ENCODE measurements at regions not wholly inside any gene's neighbourhood (a gene's known extent, or its start where the extent isn't known, plus 50 kb on each side); places are given as distances from the start of the nearest gene placed in this dataset.
"Not testable (repeated sequence)": the region's sequence is repeated elsewhere in the genome, so short reads cannot be mapped to it uniquely, and the experiment has no call there.

GRCh38 chr19:23563326-23563725 lies 123.7 kb downstream of the ZNF675 start:
- no peaks in the 10 kb centered on the region for H3K27me3 Mint-ChIP-seq
- CTCF ChIA-PET (ENCODE audit: partially characterized antibody): no interaction called here
- H3K36me3 Mint-ChIP-seq: peaks cover 0 to 3% of the 10 kb centered on the region in 2 donors

GRCh38 chr19:23561341-23561740 lies 125.7 kb downstream of the ZNF675 start:
- no peak overlapping the region for H3K4me3 Mint-ChIP-seq
- no peak overlapping the region for H3K27ac Mint-ChIP-seq
- no peaks in the 10 kb centered on the region for H3K4me1 ChIP-seq (ENCODE audit: insufficient read depth, low read length)
- H3K36me3 Mint-ChIP-seq: peaks cover 0 to 1% of the 10 kb centered on the region in 2 donors
- H3K27me3 ChIP-seq (ENCODE audit: insufficient read depth, low read length): no peaks in the 10 kb centered on the region
- ChIA-PET CTCF (ENCODE audit: partially characterized antibody) (no interaction called here), POLR2A (ENCODE audit: partially characterized antibody) (no interaction called here)
- no peaks in the 10 kb centered on the region for H3K4me1 Mint-ChIP-seq
- no peak for DNase-seq
- H3K9me3 Mint-ChIP-seq: peaks cover 0 to 28% (median 17%) of the 10 kb centered on the region in 8 donors
- H3K27ac ChIP-seq (ENCODE audit: low read depth, low read length): no peak overlapping the region
- intact Hi-C loops (cut with micrococcal nuclease): no loop called here
- no peaks in the 10 kb centered on the region for H3K9me3 ChIP-seq (ENCODE audit: control insufficient read depth in 1 of 2, low read length in 2 of 2)
- no peak overlapping the region for H3K4me3 ChIP-seq (ENCODE audit: low read length in 2 of 2)
- no peaks in the 10 kb centered on the region for H3K27me3 Mint-ChIP-seq
- no peaks in the 10 kb centered on the region for H3K36me3 ChIP-seq (ENCODE audit: insufficient read depth, low read length)

More at GRCh38 chr19:23563326-23563725, 123.7 kb downstream of the ZNF675 start:
- POLR2A ChIA-PET (ENCODE audit: partially characterized antibody): no interaction called here
- Histone ChIP-seq H3K27me3 (ENCODE audit: insufficient read depth, low read length) (no peaks in the 10 kb centered on the region), H3K27ac (ENCODE audit: low read depth, low read length) (no peak overlapping the region), H3K36me3 (ENCODE audit: insufficient read depth, low read length) (no peaks in the 10 kb centered on the region), H3K4me3 (ENCODE audit: low read length in 2 of 2) (no peak overlapping the region), H3K9me3 (ENCODE audit: control insufficient read depth in 1 of 2, low read length in 2 of 2) (no peaks in the 10 kb centered on the region), H3K4me1 (ENCODE audit: insufficient read depth, low read length) (no peaks in the 10 kb centered on the region)
- H3K4me3 Mint-ChIP-seq: no peak overlapping the region
- intact Hi-C loops (cut with micrococcal nuclease): no loop called here
- no peak for DNase-seq
- H3K27ac Mint-ChIP-seq: no peak overlapping the region
- no peaks in the 10 kb centered on the region for H3K4me1 Mint-ChIP-seq
- peaks cover 0 to 39% (median 24%) of the 10 kb centered on the region in 8 donors for H3K9me3 Mint-ChIP-seq

GRCh38 chr19:23560051-23560450 lies 127.0 kb downstream of the ZNF675 start:
- Mint-ChIP-seq H3K4me3 (no peak overlapping the region), H3K9me3 (peaks cover 0 to 22% (median 10%) of the 10 kb centered on the region in 8 donors), H3K4me1 (no peaks in the 10 kb centered on the region), H3K27ac (no peak overlapping the region), H3K27me3 (no peaks in the 10 kb centered on the region), H3K36me3 (no peaks in the 10 kb centered on the region)
- CTCF ChIA-PET (ENCODE audit: partially characterized antibody): no interaction called here
- Histone ChIP-seq H3K9me3 (ENCODE audit: control insufficient read depth in 1 of 2, low read length in 2 of 2) (no peaks in the 10 kb centered on the region), H3K4me3 (ENCODE audit: low read length in 2 of 2) (no peak overlapping the region), H3K27ac (ENCODE audit: low read depth, low read length) (no peak overlapping the region), H3K27me3 (ENCODE audit: insufficient read depth, low read length) (no peaks in the 10 kb centered on the region), H3K4me1 (ENCODE audit: insufficient read depth, low read length) (no peaks in the 10 kb centered on the region), H3K36me3 (ENCODE audit: insufficient read depth, low read length) (no peaks in the 10 kb centered on the region)
- intact Hi-C loops (cut with micrococcal nuclease): no loop called here
- POLR2A ChIA-PET (ENCODE audit: partially characterized antibody): no interaction called here
- DNase-seq: no peak

GRCh38 chr19:23558541-23558940 lies 128.5 kb downstream of the ZNF675 start:
- Mint-ChIP-seq H3K36me3 (no peaks in the 10 kb centered on the region), H3K4me1 (no peaks in the 10 kb centered on the region), H3K27ac (no peak overlapping the region), H3K27me3 (no peaks in the 10 kb centered on the region), H3K9me3 (peaks cover 0 to 17% (median 5%) of the 10 kb centered on the region in 8 donors), H3K4me3 (no peak overlapping the region)
- no peak overlapping the region for H3K4me3 ChIP-seq (ENCODE audit: low read length in 2 of 2)
- POLR2A ChIA-PET (ENCODE audit: partially characterized antibody): no interaction called here
- H3K9me3 ChIP-seq (ENCODE audit: control insufficient read depth in 1 of 2, low read length in 2 of 2): no peaks in the 10 kb centered on the region
- no peaks in the 10 kb centered on the region for H3K27me3 ChIP-seq (ENCODE audit: insufficient read depth, low read length)
- no peak for DNase-seq
- no peaks in the 10 kb centered on the region for H3K4me1 ChIP-seq (ENCODE audit: insufficient read depth, low read length)
- H3K27ac ChIP-seq (ENCODE audit: low read depth, low read length): no peak overlapping the region
- intact Hi-C loops (cut with micrococcal nuclease): no loop called here
- CTCF ChIA-PET (ENCODE audit: partially characterized antibody): no interaction called here
- H3K36me3 ChIP-seq (ENCODE audit: insufficient read depth, low read length): no peaks in the 10 kb centered on the region

GRCh38 chr19:23557381-23557780 lies 129.6 kb downstream of the ZNF675 start:
- Histone ChIP-seq H3K4me1 (ENCODE audit: insufficient read depth, low read length) (no peaks in the 10 kb centered on the region), H3K4me3 (ENCODE audit: low read length in 2 of 2) (no peak overlapping the region), H3K9me3 (ENCODE audit: control insufficient read depth in 1 of 2, low read length in 2 of 2) (no peaks in the 10 kb centered on the region), H3K27me3 (ENCODE audit: insufficient read depth, low read length) (no peaks in the 10 kb centered on the region), H3K27ac (ENCODE audit: low read depth, low read length) (no peak overlapping the region), H3K36me3 (ENCODE audit: insufficient read depth, low read length) (no peaks in the 10 kb centered on the region)
- peaks cover 0 to 14% (median 3%) of the 10 kb centered on the region in 8 donors for H3K9me3 Mint-ChIP-seq
- DNase-seq: no peak
- POLR2A ChIA-PET (ENCODE audit: partially characterized antibody): no interaction called here
- H3K4me1 Mint-ChIP-seq: no peaks in the 10 kb centered on the region
- intact Hi-C loops (cut with micrococcal nuclease): no loop called here
- H3K27me3 Mint-ChIP-seq: no peaks in the 10 kb centered on the region
- H3K4me3 Mint-ChIP-seq: no peak overlapping the region
- CTCF ChIA-PET (ENCODE audit: partially characterized antibody): no interaction called here
- no peak overlapping the region for H3K27ac Mint-ChIP-seq
- no peaks in the 10 kb centered on the region for H3K36me3 Mint-ChIP-seq

- Histone ChIP-seq H3K36me3 (ENCODE audit: insufficient read depth, low read length) (no peaks in the 10 kb centered on the region), H3K9me3 (ENCODE audit: control insufficient read depth in 1 of 2, low read length in 2 of 2) (no peaks in the 10 kb centered on the region), H3K4me1 (ENCODE audit: insufficient read depth, low read length) (no peaks in the 10 kb centered on the region), H3K27ac (ENCODE audit: low read depth, low read length) (no peak overlapping the region), H3K4me3 (ENCODE audit: low read length in 2 of 2) (no peak overlapping the region), H3K27me3 (ENCODE audit: insufficient read depth, low read length) (no peaks in the 10 kb centered on the region)
- no peak for DNase-seq
- intact Hi-C loops (cut with micrococcal nuclease): no loop called here
- Mint-ChIP-seq H3K9me3 (peaks cover 0 to 12% (median 3%) of the 10 kb centered on the region in 8 donors), H3K4me3 (no peak overlapping the region), H3K27ac (no peak overlapping the region), H3K36me3 (no peaks in the 10 kb centered on the region), H3K4me1 (no peaks in the 10 kb centered on the region), H3K27me3 (no peaks in the 10 kb centered on the region)
- ChIA-PET POLR2A (ENCODE audit: partially characterized antibody) (no interaction called here), CTCF (ENCODE audit: partially characterized antibody) (no interaction called here)
Measured at GRCh38 chr19:23554548-23554947, 132.5 kb downstream of the ZNF675 start.

- H3K4me3 ChIP-seq (ENCODE audit: low read length in 2 of 2); H3K27me3 ChIP-seq (ENCODE audit: insufficient read depth, low read length); H3K36me3 ChIP-seq (ENCODE audit: insufficient read depth, low read length); H3K27ac Mint-ChIP-seq; POLR2A ChIA-PET (ENCODE audit: partially characterized antibody); H3K4me1 Mint-ChIP-seq; H3K36me3 Mint-ChIP-seq; CTCF ChIA-PET (ENCODE audit: partially characterized antibody); intact Hi-C loops (cut with micrococcal nuclease); DNase-seq; H3K9me3 ChIP-seq (ENCODE audit: control insufficient read depth in 1 of 2, low read length in 2 of 2); H3K27me3 Mint-ChIP-seq; H3K9me3 Mint-ChIP-seq; H3K4me1 ChIP-seq (ENCODE audit: insufficient read depth, low read length); H3K27ac ChIP-seq (ENCODE audit: low read depth, low read length); H3K4me3 Mint-ChIP-seq: not testable (repeated sequence)
Measured at GRCh38 chr19:23550102-23550501, 136.9 kb downstream of the ZNF675 start.

GRCh38 chr19:23547816-23548430 lies 139.1 kb downstream of the ZNF675 start:
- Histone ChIP-seq H3K4me3 (ENCODE audit: low read length in 2 of 2) (no peak overlapping the region), H3K4me1 (ENCODE audit: insufficient read depth, low read length) (no peaks in the 10 kb centered on the region), H3K27ac (ENCODE audit: low read depth, low read length) (no peak overlapping the region), H3K27me3 (ENCODE audit: insufficient read depth, low read length) (no peaks in the 10 kb centered on the region), H3K36me3 (ENCODE audit: insufficient read depth, low read length) (no peaks in the 10 kb centered on the region), H3K9me3 (ENCODE audit: control insufficient read depth in 1 of 2, low read length in 2 of 2) (no peaks in the 10 kb centered on the region)
- intact Hi-C loops (cut with micrococcal nuclease): no loop called here
- Mint-ChIP-seq H3K27ac (no peak overlapping the region), H3K9me3 (peaks cover 0 to 7% (median 2%) of the 10 kb centered on the region in 8 donors), H3K4me3 (no peak overlapping the region), H3K27me3 (no peaks in the 10 kb centered on the region), H3K4me1 (no peaks in the 10 kb centered on the region), H3K36me3 (no peaks in the 10 kb centered on the region)
- CTCF ChIA-PET (ENCODE audit: partially characterized antibody): no interaction called here
- no peak for DNase-seq
- POLR2A ChIA-PET (ENCODE audit: partially characterized antibody): no interaction called here

All from CD4-positive, alpha-beta memory T cell (primary cell).